ENCODE measurements at regions not wholly inside any gene's neighbourhood (a gene's known extent, or its start where the extent isn't known, plus 50 kb on each side); places are given as distances from the start of the nearest gene placed in this dataset.

DNA sequence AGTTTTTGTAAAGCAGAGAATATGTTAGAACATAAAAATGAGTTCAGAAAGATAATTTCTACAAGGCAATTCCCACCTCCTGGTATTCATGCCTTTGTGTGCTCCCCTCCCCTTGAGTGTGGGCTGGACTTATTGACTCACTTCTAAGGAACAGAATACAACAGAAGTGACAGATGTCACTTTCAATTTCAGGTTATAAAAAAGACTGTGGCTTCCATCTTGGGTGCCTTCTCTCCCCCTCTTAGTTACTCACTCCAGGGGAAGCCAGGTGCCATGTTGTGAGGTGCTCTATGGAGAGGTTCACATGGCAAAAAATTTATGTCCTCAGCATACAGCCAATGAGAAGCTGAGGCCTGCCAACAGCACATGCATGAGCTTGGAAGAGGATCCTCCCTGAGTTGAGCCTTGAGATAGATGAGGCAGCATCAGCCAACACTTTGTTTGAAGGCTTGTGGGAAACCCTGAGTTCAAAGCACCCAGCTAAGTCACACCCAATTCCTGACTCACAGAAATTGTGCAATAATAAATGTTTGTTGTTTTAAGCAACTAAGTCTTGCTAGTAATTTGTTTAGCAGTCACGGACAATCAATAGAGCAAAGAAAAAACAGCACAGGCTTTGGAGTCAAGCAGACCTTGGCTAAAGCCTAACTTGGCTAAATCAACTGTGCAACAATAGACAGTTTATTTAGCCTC, 73.5 kb upstream of the NGF start:
- no peak for DNase-seq

DNA sequence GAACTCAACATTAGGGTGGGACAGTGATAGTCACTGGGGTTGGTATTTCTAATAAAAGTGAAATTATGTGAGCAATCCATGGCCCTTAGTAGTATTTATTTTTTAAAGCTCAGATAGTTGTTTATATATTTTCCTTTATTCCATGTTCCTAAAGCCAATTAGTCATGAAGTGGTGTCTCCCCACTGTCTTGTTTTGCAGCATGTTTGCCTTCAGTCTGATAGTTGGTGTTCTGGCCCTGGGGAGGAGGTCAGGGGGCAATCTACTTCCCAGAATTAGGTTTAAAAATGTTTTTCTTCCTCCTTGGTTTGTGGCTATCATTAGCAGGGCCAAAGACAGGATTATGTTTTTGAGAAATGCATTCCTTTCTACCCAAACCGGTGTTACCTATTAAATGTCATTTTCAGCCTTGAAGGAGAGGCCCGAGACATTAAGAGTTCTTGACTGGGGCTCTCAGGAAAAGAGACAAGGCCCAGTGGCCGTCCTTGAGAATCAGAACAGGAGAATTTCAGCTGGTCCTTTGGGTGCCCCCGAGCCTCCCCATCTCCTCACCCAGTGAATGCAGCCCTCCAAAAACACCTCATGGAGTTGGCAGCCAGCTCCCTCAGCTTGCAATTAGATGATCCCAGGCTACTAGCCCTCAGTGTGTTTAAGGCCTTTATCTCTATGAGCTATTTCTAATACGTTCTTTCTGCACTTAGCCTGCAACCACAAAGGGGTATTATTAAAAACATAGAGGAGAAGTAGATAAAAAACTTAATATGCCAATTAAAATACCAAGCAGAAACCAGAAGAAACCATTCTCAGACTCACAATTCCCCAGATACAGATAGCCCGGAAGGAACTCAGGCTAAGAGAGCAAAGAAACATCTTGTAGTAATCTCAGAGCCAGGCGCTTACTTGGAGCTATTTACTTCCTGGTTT, 71.3 kb upstream of the NGF start:
- DNase-seq = no peak

DNA sequence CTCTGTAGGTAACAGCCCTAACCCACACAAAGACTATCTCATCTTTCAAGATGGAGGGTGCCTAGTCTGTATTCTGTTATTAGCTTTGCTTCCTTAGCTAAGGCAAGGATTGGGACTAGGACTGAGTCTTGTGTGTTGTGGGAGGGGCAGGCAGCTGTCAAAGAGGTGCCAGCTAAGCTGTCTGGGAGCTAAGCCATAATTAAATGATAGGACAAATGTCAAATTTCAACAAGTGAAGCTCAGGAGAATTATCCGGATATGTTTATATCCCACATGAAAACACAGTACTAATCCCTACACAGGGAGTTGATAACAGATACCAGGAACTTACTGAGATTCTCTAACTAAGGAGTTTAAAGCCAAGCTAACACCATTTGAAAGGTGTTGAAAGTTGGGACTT, 70.5 kb upstream of the NGF start:
- no peak for DNase-seq

DNA sequence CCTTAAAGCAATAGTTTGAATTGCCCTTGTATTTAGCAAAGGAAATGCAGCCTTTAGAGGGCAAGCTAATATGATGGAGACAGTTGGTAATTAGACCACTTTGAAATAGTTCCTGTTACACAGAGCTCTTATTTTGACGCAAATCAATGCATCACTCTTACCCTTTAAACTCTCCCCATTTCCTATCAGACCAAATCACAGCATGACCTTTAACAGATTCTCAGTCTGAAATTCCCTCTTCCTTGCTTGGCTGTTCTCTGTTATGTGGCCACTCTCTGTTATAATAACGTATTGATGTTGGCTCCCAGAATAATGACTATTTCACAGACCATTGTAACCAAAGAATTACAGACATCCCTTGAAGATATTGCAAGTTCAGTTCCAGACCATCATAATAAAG, 66.9 kb upstream of the NGF start:
- no peak for DNase-seq

DNA sequence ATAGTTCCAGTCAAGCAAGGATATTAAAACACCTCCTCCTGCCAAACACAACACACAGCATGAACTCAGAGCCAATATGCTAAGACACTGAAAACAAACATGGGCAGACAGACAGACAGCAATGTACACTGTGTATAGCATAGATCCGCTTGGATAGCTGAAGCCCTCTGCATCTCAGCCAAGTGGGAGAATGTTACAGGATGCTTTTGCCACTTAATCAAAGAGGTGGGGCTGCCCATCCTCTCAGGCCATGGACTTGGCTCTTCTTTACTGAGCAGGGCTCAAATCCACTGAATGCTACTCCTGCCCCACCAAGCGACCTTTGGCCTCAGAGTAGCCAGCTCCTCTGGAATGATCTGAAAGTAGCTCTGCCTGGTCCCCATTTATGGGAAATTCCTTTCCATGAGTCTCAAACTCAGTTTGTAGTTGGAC, 64.7 kb upstream of the NGF start:
- DNase-seq = no peak

DNA sequence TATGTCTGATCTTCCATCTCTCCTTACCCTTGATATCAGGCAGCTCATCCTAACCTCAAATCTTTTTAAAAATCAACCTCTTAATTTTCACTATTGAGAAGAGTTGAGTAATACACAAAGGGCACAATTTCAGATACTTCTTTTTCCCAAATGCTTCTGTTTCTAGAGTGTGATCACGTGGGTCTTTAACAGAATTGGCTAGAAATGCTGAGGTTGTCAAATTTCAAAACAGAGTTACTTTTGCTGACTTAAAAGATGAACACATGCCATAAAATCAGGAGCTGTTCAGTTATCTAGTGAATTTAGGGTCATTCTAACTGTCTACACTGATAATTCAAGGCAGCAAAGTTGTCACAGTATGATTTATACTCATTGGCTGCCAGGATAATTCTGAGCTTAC, 63.6 kb upstream of the NGF start:
- no peak for DNase-seq

DNA sequence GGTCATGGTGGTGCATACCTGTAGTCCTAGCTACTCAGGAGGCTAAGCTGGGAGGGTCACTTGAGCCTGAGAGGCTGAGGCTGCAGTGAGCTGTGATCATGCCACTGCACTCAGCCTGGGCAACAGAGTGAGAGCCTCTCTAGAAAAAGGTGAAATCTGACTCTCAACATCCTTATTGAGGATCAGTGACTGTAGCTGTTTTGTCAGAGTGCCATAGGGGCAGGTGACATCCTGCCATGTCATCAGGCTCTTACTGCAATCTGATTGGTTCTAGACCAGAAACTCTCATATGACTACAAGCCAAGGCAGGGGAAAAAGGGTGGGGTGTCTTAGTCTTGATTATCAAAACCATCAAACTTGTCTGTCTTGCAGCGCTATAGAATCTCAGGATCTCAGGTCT, 62.8 kb upstream of the NGF start:
- DNase-seq = no peak

DNA sequence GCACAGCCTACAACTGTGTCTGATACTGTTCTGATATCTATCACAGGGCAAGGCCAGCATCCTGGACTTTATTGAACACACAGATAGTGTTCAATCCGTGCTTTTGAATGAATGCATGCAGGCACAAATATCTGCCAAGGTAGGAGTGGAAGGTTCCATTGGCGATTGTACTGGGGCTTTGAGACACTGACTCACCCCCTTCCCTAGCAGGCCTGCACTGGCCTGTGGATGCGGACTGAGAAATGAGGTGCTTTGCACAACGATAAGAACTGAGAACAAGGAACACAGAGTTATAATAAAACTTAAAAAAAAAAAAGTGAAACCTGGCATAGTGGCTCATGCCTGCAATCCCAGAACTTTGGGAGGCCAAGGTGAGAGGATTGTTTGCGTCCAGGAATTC, 62.4 kb upstream of the NGF start:
- no peak for DNase-seq

DNA sequence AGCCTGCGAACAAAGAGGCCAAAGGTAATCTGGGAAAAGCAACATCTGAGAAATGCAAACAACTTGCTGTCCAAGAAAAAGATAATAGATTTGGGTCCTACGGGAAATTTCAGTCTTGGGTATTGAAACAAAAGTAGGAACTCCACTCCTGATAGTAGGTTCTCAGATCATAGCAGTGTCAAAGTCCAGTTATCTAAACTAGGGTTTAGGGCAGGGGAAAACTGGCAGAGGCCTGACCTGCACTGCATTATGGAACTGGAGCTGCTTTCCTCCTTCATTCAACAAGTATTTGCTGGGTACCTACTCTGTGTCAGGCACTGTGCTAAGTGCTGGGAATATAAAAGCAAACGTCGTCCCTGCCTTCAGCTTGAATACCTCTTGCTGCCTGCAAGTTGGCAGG, 60.7 kb upstream of the NGF start:
- no peak for DNase-seq

Data from NCI-H1694 (cell line).